ENCODE measurements at regions not wholly inside any gene's neighbourhood (a gene's known extent, or its start where the extent isn't known, plus 50 kb on each side); places are given as distances from the start of the nearest gene placed in this dataset.

DNA sequence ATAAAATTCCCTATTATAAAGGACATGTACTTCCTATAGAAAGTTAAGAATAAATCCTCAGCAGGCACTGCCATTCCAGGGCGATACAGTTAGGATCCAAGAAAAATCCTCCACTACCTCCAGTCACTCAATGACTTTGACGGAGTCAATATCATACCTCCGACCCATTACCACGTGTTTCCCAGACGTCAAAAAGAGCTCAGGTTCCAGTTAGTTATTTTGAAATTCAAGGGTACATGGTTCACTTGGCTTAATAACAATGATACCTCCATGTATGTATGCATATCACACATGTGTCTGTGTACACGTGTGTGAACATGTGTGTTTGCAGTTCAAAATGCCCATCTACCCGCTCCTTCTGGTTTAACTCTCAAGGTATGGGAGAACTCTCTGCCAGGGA, 189.2 kb downstream of the SHANK2 start:
- DNase-seq (ENCODE audit: low read depth in 4 of 6, low spot score in 6 of 6), result no peak
- H3K4me1 ChIP-seq (ENCODE audit: control insufficient read depth, insufficient read depth, low read length), result peaks cover 12% of the 10 kb centered on the region
- 96% methylated on average over 3 of the region's 7 CpGs for WGBS (ENCODE audit: insufficient coverage)
- no peaks in the 10 kb centered on the region for H3K36me3 ChIP-seq (ENCODE audit: control insufficient read depth, insufficient read depth, low read length)
- H3K27me3 ChIP-seq (ENCODE audit: control insufficient read depth, insufficient read depth, low read length), result no peaks in the 10 kb centered on the region
- no peaks in the 10 kb centered on the region for H3K9me3 ChIP-seq (ENCODE audit: control insufficient read depth, insufficient read depth, low read length)
- no peak overlapping the region for H3K27ac ChIP-seq (ENCODE audit: low read depth, low read length)
- no peak overlapping the region for H3K4me3 ChIP-seq (ENCODE audit: low read depth, low read length)

DNA sequence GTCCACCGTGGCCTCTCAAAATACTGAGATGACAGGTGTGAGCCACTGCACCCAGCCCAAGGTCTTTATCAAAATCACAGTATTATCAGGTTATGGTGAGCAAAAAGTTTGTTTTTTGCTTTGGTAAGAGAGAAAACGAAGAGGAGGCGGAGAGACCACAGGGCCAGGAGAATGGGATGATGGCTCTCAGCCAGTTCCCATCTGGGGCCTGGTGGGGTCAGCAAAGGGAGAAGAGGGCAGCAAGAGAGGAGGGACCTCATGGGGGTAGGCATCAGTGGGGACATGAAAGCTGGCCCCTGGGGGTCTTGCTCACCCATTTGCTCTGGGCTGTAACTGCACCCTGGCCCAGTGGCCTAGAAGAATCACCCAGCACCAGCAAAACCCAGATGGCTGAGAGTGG, 190.2 kb downstream of the SHANK2 start:
- Histone ChIP-seq H3K4me1 (ENCODE audit: control insufficient read depth, insufficient read depth, low read length) (peaks cover 12% of the 10 kb centered on the region), H3K27ac (ENCODE audit: low read depth, low read length) (no peak overlapping the region), H3K27me3 (ENCODE audit: control insufficient read depth, insufficient read depth, low read length) (no peaks in the 10 kb centered on the region), H3K36me3 (ENCODE audit: control insufficient read depth, insufficient read depth, low read length) (no peaks in the 10 kb centered on the region), H3K9me3 (ENCODE audit: control insufficient read depth, insufficient read depth, low read length) (no peaks in the 10 kb centered on the region), H3K4me3 (ENCODE audit: low read depth, low read length) (no peak overlapping the region)
- DNase-seq (ENCODE audit: low read depth in 4 of 6, low spot score in 6 of 6), result no peak
- WGBS (ENCODE audit: insufficient coverage), result 98% methylated on average over 3 of the region's 3 CpGs

DNA sequence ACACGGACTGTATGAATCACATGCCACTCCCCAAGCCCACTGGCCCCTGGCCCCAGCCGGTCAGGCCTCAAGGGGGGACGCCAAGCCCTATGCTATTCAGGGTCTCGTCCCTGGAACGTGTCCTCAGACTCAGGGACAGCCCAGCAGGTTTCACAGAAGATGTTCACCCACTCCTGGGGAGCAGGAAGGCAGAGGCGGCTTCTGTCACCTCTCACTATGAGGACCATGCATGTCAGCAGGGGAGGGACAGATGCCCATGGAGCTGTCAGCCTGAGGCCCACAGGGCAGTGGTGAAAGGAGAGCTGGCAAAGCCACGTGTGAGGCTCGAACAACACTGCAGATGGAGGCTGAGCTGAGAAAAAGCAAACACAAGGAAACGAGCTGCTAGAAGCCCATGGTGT, 192.0 kb downstream of the SHANK2 start:
- Histone ChIP-seq H3K9me3 (ENCODE audit: control insufficient read depth, insufficient read depth, low read length) (no peaks in the 10 kb centered on the region), H3K4me1 (ENCODE audit: control insufficient read depth, insufficient read depth, low read length) (peaks cover 7% of the 10 kb centered on the region), H3K27ac (ENCODE audit: low read depth, low read length) (no peak overlapping the region), H3K4me3 (ENCODE audit: low read depth, low read length) (no peak overlapping the region), H3K36me3 (ENCODE audit: control insufficient read depth, insufficient read depth, low read length) (no peaks in the 10 kb centered on the region), H3K27me3 (ENCODE audit: control insufficient read depth, insufficient read depth, low read length) (no peaks in the 10 kb centered on the region)
- WGBS (ENCODE audit: insufficient coverage), result 57% methylated on average over 8 of the region's 9 CpGs
- DNase-seq (ENCODE audit: low read depth in 4 of 6, low spot score in 6 of 6), result peak in 1 of 6 donors; percentile 31

DNA sequence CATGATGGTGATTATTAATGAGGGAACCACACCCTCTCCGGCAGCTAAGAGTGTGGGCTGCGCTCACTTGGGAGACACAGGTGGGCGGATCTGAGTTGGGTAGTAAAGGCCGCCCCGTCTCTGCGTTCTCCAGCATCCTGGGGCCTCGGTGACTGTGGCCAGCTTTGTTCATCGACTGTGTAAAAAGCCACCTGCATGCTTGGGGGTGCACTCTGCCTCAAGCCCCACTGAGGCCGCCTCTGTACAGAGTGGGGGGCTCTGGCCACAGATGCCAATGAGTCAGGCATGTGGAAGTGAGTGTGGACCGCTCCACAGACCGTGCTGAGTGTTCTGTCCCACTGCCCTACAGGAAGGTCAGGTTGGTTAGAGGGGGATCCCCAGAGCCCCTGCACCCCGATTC, 192.7 kb downstream of the SHANK2 start:
- no peak for DNase-seq (ENCODE audit: low read depth in 4 of 6, low spot score in 6 of 6)
- Histone ChIP-seq H3K4me1 (ENCODE audit: control insufficient read depth, insufficient read depth, low read length) (peaks cover 7% of the 10 kb centered on the region), H3K36me3 (ENCODE audit: control insufficient read depth, insufficient read depth, low read length) (no peaks in the 10 kb centered on the region), H3K9me3 (ENCODE audit: control insufficient read depth, insufficient read depth, low read length) (no peaks in the 10 kb centered on the region), H3K27ac (ENCODE audit: low read depth, low read length) (no peak overlapping the region), H3K4me3 (ENCODE audit: low read depth, low read length) (no peak overlapping the region), H3K27me3 (ENCODE audit: control insufficient read depth, insufficient read depth, low read length) (no peaks in the 10 kb centered on the region)
- WGBS (ENCODE audit: insufficient coverage), result 90% methylated on average over 10 of the region's 12 CpGs

DNA sequence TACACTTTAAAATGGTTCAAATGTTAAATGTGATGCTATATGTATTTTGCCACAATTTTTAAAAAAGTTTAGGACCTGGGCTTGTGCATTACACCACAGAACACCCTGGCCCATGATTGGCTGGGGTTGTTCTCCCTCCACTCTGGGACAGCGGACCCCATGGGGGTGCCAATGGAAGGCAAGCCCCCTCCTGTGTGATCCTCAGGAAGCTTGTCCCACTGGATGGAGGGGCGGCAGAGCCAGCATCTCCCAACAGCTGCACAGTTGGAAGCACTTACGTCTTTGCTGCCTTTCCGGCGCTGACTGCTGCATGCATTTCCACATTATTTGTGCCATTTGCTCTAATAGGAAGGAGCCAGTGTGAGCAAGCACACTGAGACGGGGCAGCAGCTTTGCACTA, 196.5 kb downstream of the SHANK2 start:
- Histone ChIP-seq H3K36me3 (ENCODE audit: control insufficient read depth, insufficient read depth, low read length) (no peaks in the 10 kb centered on the region), H3K27me3 (ENCODE audit: control insufficient read depth, insufficient read depth, low read length) (no peaks in the 10 kb centered on the region), H3K9me3 (ENCODE audit: control insufficient read depth, insufficient read depth, low read length) (no peaks in the 10 kb centered on the region), H3K4me3 (ENCODE audit: low read depth, low read length) (no peak overlapping the region), H3K4me1 (ENCODE audit: control insufficient read depth, insufficient read depth, low read length) (peaks cover 7% of the 10 kb centered on the region), H3K27ac (ENCODE audit: low read depth, low read length) (no peak overlapping the region)
- DNase-seq (ENCODE audit: low read depth in 4 of 6, low spot score in 6 of 6), result no peak
- 63% methylated on average over 6 of the region's 6 CpGs for WGBS (ENCODE audit: insufficient coverage)
